ENCODE measurements at regions not wholly inside any gene's neighbourhood (a gene's known extent, or its start where the extent isn't known, plus 50 kb on each side); places are given as distances from the start of the nearest gene placed in this dataset.

DNA sequence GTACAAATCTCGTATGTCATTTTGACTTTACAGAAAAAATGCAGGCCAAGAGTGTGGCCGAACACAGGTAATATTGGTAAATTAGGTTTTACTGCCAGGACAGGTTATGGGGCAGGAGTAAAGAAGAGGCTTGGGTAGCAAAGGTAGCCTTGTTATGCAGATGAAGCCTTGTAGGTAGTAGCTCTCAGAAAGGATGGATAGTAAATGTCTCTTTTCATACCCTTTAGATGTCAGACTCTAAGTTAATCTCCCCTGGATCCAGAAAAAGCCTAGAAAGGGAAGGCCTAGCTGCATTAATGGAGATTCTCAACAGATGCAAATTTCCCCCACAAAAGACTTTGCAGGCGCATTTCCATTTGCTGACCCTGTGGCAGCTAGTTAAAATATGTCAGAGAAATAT is 1445.1 kb upstream of the CADM2 start:
- no peak for DNase-seq (ENCODE audit: low spot score)
- FAIRE-seq, result no peak

DNA sequence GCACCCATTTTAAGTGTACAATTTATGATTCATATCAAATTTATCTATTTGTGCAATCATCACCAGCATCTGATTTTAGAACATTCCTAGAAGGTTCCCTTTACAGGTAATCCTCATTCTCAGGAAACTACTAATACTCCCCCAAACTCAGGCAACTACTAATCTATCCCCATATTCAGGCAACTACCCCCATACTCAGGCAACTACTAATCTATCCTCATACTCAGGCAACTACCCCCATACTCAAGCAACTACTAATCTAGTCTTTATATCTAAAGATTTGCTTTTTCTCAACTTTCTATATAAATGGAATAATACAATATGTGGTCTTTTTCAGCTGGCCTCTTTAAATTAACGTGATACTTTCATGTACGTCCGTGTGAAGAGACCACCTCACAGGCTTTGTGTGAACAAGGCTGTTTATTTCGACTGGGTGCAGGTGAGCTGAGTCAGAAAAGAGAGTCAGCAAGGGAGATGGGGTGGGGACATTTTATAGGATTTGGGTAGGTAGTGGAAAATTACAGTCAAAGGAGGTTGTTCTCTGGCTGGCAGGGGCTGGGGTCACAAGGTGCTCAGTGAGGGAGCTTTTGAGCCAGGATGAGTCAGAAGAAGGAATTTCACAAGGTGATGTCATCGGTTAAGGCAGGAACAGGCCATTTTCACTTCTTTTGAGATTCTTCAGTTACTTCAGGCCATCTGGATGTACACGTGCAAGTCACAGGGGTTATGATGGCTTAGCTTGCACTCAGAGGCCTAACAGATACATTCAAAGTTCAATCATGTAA is 1444.5 kb upstream of the CADM2 start:
- DNase-seq (ENCODE audit: low spot score) (peak; percentile 4), FAIRE-seq (no peak)

DNA sequence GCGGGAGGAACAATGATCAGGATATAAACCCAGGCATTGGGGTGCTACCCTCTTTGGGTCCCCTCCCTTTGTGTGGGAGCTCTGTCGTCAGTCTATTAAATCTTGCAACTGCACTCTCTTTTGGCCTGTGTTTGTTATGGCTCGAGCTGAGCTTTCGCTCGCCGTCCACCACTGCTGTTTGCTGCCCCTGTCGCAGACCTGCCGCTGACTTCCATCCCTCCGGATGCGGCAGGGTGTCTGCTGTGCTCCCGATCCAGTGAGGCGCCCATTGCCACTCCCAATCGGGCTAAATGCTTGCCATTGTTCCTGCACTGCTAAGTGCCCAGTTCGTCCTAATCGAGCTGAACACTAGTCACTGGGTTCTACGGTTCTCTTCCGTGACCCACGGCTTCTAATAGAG is 1443.7 kb upstream of the CADM2 start:
- FAIRE-seq, result no peak
- no peak for DNase-seq (ENCODE audit: low spot score)

DNA sequence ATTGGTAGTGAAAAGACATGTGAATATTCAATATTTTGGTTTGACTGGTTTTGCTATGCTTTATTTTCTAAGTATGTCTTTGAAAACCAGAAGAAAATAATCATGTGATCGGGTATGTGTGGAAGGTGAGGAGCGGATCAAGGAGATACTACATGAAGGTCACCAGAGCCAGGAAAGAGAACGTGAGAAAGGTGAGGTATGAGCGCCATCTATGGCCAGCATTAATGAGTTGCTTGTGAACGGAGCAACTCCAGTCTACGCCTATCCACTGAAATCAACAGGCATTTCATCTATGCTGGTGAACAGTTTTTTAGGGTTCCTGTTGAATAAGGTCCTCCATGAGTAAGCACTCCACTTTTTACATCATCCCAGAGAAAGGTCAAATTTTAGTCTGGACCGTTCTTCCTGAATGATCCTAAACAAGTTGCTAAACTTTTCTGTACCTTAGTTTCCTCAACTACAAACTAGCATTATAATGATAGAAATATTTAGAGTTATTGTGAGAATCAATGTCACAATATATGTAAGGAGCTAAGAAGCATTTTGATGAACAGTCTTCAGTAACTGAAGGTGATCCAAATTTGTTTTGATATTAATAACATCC is 1435.2 kb upstream of the CADM2 start:
- DNase-seq (ENCODE audit: low spot score) (peak; percentile 49), FAIRE-seq (no peak)

DNA sequence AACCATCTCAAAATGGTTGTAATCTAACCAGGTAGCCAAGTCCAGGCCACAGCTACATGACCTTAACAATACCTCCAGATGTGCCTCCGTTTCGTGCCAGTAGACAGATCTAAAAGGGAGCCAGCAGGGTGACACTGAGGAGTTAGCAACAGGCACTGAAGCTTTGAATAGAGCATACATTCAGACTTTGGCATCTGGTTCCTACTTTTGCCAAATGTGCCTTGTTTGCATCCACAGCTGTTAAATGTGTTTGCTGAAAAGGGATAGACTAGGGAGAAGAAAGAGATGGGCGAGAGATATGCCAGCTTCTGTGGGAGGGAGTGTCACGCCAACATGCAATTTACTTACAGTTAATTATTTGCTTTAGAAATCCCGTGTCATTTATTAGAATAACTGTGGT is 1433.9 kb upstream of the CADM2 start:
- DNase-seq (ENCODE audit: low spot score) (no peak), FAIRE-seq (no peak)

DNA sequence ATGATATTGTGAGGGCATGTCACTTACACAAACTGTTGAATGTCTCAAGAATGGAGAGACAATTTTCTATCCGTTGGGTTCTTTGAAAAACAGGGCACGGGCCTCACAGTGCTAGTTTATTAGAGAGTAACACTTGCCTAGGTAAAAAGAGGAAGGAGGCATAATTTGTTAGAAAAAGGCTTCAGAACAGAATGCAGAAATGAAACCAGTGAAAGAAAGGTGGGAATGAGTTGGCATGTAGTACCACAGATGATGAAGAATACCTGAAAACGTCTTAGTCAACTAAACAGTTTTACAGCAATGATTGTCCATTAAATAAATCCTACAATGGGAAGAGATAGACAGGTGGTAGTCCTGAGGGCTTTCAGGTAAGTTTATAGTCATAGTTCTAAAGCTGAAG is 1399.7 kb upstream of the CADM2 start:
- no peak for DNase-seq (ENCODE audit: low spot score)

DNA sequence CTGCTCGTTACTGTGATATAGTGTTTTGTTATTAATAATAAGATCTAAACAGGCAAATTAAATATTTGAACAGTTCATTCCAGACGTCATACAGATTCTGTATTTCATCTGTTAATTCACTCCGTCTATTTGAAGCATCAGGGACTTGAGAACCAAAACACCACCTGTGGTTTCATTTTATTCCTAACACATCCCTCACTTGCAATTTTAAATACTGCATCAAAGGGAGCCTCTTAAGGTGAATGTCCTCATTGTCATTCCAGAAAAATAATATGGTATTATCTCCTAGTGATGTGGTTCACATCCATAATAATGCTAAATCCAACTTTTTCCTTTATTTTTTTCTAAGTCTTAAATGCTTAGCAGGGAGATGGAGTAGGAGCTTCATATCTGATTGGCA is 1390.9 kb upstream of the CADM2 start:
- no peak for FAIRE-seq
- DNase-seq (ENCODE audit: low spot score), result no peak

More for the DNA sequence above, 1399.7 kb upstream of the CADM2 start:
- FAIRE-seq, result no peak

DNA sequence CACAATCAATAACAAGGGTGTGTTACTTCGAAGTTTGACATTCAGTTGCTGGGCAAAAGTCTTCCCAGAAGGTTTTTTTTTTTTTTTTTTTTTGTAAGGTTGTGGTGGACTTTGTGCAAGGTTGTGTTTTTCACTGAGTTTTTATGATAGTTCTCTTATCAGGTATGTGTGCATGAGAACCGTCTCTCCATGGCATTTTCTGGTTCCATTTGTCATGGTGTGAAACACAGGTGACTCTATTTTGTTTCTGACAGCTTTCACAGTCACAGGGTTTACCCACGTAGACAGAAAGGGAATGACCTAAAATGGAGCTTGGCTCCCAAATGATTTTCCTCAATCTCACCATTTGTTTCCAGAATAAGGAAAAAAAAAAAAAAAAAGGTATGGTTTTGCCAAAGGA is 1377.2 kb upstream of the CADM2 start:
- FAIRE-seq (no peak), DNase-seq (ENCODE audit: low spot score) (no peak)

DNA sequence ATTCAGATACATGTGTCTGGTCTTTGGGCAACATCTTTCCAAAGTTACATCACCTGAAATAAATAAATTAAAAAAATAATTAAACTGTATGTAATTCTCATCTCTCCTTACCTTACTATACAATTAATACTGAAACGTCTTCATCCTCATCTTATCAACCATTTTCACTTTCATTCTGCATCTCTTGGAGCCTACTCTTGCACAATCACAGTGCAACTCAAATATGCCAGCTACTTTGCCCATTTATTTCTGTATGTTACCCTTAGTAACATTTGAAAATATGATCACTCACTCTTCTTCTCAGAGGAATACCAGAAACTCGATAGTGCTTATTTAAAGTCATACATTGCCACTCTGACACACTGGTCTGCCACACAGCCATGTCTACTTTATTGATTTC is 1357.1 kb upstream of the CADM2 start:
- FAIRE-seq, result no peak
- DNase-seq (ENCODE audit: low spot score), result no peak

DNA sequence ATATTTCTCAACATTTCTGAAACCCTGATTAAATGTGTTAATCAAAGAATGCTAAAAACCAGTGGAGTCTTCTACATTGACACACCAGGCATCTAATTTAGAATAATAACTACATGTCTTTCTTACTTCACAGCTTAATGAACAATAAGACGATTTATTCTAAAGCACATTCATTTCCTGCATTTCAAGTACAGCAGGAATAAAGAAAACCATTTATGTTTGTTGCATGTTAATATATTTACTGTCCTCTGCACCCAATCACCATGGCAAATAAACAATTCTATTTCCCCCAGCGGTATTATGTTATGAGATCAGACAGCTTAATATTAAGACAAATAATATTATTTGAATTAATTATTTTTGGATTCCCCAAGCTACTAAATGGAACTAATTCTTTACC is 1336.3 kb upstream of the CADM2 start:
- FAIRE-seq (no peak), DNase-seq (ENCODE audit: low spot score) (no peak)

DNA sequence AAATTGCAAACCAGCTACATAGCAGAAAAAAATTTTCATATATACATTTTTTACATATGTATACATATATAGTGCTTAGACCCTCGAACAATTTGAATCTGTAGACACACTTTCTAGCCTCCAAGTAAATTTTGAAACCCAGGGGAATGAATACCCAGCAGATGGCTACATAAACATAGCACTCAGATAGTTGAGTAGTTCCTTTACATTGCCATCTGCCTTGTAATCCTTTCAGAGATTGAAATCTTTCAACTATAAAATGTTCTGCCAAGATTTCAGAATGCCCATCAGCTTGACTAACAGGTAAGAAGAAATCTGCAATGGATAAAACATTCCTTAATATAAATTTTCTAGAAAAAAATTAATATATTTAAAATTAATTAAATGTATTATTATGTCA is 1333.5 kb upstream of the CADM2 start:
- FAIRE-seq, result no peak
- DNase-seq (ENCODE audit: low spot score), result no peak

DNA sequence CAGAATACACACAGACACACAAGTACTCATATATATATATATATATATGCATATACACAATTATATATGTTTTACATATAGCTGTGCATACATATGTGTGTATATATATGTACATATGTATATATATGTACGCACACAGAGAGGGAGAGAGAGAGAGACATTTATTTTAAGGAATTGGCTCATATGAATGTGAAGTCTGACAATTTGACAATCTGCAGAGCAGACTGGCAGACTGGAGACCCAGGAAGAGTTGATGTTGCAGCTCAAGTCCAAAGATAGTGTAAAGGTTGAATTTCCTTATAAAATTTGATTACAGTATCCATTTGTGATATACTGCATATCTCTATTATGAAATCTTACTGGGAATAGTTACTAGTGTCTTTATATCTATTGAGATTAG is 1330.3 kb upstream of the CADM2 start:
- DNase-seq (ENCODE audit: low spot score), result no peak
- no peak for FAIRE-seq

DNA sequence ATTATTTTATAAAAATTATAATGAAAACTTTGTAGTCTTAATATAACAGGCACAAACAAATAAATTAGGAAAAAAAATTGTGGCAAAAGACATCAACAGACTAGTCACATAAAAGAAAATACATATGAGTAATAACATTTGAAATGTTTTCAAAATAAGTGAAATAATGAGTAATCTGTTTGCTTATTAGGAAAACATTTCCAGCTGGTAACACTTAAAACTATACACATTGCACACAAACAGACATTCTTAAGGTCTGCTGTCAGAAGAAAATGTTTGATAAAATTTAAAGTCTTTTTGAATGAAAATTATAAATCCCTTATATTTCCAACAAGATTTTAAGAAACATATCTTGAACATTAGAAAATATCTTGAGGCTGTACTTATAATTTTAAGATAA is 1326.3 kb upstream of the CADM2 start:
- DNase-seq (ENCODE audit: low spot score) (no peak), FAIRE-seq (no peak)

DNA sequence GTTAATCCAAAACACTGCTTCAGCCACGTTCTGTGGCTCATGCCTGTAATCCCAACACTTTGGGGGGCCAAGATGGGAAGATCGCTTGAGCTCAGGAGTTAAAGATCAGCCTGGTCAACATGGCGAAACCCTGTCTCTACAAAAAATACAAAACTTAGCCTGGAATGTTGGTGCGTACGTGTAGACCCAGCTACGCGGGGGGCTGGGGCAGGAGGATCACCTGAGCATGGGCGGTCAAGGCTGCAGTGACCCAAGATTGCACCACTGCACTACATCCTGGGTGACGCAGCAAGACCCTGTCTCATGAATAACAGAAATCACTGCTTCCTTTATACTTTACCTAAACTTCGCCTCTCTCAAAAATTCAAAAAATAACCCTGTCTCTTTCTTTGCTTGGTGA is 1325.0 kb upstream of the CADM2 start:
- no peak for DNase-seq (ENCODE audit: low spot score)

DNA sequence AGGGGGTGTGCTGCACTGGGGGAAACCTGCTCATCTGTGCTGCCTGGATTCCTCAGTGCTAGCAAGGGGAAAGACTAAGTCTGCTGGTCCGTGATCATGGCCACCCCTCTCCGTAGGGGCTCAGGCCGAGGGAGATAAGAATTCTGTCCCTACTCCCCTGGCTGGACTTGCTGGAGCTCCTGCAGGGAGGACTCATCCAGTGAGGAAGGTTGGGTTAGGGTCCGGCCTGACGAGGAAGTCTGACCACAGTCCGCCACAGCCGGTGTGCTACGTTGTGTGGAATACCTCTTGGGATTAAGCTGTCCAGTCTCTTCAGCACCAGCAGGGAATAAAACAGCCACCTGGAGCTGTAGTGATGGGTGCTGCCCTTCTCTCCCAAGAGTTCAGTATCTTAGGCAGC is 1309.1 kb upstream of the CADM2 start:
- DNase-seq (ENCODE audit: low spot score), result no peak
- FAIRE-seq, result no peak

More for the DNA sequence above, 1325.0 kb upstream of the CADM2 start:
- no peak for FAIRE-seq

DNA sequence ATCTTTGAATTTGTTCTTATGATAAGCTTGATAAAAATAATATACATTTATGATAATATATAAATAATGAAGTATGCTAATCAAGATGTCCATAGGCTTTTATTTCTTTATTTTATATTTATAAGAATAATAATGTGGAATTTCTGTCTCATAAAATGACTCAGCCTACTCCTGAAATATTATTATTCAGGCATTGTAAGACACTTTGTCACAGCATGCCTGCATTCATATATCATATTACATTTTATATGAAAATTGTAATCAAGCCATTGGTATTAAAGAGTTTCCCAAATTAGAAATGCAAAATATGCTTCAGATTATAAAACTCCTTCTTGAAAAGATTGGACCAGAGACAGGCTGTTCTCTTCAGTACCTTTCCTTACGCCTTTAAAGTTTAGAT is 1303.7 kb upstream of the CADM2 start:
- DNase-seq (ENCODE audit: low spot score), result no peak
- no peak for FAIRE-seq

DNA sequence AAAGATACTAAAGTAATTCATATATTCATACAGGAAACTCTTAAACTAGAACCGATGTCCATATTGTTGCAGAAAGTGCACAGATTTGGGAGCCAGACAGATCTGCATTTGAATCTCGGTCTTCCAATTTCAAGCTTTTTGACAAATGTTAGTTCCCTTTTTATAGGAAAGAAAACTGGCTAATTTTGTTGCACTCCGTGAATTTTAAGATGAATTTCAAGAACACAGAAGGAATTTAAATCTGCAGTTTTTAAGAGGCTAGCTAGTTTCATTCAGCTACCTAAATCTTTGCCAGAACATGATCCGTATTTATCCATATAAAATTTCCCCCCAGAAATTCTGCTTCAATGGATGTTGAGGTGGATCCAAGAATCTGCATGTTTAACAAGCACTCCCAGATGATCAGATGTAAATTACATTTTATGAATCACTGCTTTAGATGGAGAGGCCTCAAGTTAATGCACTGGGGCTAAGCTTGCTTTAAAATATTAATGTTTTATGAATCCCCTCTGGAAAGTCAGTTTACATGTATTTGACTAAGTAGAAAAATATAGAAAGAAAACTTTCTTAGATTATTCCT is 1296.3 kb upstream of the CADM2 start:
- FAIRE-seq (no peak), DNase-seq (ENCODE audit: low spot score) (no peak)

DNA sequence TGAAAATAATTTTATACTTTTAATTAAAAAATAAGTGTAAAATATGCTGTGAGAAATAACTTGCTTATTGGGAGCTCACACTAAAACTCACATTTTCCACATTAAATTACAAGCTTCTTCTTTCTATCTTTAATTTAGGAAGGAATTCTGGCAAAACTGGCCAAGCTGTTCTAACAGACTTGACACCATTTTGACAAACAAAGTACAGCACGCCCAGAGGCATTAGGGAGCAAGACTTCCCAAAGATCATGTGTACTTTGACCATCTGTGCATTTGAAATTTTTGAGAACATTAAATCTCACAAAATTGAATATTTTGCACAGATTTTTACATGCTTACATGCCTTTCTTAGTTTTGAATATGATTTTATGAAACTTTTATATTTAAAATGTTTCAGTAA is 1288.4 kb upstream of the CADM2 start:
- DNase-seq (ENCODE audit: low spot score) (no peak), FAIRE-seq (no peak)

DNA sequence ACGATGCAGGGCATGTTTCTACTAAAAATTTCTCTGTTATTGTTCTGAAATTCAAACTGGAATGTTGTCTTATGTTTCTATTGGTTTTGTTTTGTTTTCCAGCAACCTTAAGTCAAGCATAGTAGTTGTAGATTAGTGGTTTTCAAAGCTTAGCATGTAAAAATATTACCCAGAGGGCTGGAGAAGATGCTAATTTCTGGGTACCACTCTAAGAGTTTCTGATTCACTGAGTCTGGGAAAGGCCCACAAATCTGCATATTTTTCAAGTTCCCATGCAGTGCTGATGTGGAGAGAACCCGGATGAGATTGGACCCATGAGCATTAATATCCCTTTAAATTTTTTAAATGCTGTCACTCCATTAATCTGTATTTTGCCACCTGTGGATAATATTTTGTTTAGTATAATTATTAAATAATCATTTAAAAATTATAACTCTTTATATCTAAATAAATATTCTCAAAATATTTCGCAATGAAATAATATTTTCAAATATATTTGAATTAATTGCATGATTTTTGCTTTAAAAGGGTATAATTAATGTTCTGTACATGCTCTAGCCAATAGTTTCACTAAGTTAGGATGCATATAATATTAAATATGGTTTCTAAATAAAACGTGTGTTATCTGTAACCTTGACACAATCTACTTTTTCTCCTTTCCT is 1274.7 kb upstream of the CADM2 start:
- FAIRE-seq (no peak), DNase-seq (ENCODE audit: low spot score) (no peak)

DNA sequence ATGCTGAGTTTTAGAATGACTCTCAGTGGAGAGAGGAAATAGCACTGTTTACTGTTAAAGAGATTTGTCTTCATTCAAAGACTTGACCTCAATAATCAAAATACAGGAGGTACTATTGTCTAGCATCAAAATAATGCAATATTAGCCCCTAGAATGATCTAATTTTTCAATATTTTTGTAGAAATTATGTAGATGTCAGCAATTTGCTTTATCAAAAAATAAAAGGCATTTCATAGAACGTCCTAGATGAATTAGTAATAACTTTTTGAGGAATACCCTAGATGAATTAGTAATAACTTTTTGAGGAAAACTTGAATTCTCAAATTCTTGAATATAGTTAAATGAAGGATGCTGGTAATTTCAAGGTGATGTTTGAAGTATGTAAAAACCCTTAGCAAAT is 1252.1 kb upstream of the CADM2 start:
- DNase-seq (ENCODE audit: low spot score), result no peak
- no peak for FAIRE-seq

DNA sequence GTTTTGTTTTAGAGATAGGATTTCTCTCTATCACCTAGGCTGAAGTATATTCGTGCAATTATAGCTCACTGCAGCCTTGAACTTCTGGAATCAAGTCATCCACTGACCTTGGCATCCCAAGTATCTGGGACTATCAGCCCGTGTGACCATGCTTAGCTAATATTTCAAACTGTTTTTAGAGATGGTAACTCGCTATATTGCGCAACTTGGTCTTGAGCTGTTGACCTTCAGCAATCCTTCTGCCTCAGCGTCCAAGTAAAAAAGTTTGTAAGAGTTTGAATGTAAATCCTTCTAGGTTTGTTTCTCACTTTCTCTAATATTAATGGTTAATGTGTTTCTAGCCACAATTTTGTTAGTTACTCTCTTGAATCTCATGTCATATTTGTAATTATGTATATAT is 1243.5 kb upstream of the CADM2 start:
- DNase-seq (ENCODE audit: low spot score) (no peak), FAIRE-seq (no peak)

DNA sequence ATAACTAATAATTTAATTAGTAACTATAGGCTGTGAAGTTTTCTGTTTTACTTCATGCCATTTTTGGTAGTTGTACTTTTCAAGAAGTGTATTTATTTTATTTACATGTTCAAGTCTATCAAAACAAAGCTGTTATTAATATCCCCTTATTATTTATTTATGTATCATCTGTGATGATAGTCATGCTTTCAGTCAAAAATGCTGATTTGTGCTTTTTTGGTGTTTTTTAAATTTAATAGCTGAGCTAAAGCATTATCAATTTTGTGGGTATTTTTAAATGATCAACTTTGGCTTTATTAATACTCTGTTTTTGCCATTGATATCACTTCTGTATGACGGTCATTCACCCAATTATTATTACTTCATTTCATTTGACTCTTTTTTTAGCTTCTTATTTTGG is 1229.2 kb upstream of the CADM2 start:
- DNase-seq (ENCODE audit: low spot score) (no peak), FAIRE-seq (no peak)

DNA sequence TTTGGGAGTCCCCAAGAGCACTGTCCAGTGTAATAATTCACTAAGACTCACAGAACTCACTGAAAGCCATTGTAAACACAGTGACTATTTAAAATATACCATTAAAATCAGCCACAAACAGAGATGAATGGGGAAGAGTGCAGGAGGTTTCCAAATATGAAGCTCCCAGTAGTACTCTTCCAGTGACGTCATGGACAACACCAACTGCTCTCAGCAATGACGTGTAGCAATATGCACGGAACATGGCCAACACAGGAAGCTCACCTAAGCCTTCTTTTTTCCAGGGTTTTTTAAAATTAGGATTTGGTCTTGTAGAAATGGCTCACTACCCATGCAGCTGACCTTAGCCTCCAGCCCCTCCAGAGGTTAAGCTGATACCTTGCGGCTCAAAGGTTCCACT is 1224.1 kb upstream of the CADM2 start:
- FAIRE-seq (no peak), DNase-seq (ENCODE audit: low spot score) (no peak)

Measured in urothelium cell line (cell line).